ENCODE measurements at regions not wholly inside any gene's neighbourhood (a gene's known extent, or its start where the extent isn't known, plus 50 kb on each side); places are given as distances from the start of the nearest gene placed in this dataset.
"Not testable (repeated sequence)": the region's sequence is repeated elsewhere in the genome, so short reads cannot be mapped to it uniquely, and the experiment has no call there.

- no peak for DNase-seq
Observed at GRCh38 chr7:156378806-156379205, 261.8 kb upstream of the RNF32 start.

- no peak for DNase-seq
Observed at GRCh38 chr7:156376317-156376716, 264.3 kb upstream of the RNF32 start.

- no peak for DNase-seq
Observed at GRCh38 chr7:156374335-156374734, 266.2 kb upstream of the RNF32 start.

- not testable (repeated sequence) for DNase-seq
Observed at GRCh38 chr7:156369929-156370328, 270.6 kb upstream of the RNF32 start.

- no peak for DNase-seq
Observed at GRCh38 chr7:156368053-156368843, 272.3 kb upstream of the RNF32 start.

- no peak for DNase-seq
Observed at GRCh38 chr7:156363751-156364150, 276.8 kb upstream of the RNF32 start.

- no peak for DNase-seq
Observed at GRCh38 chr7:156360835-156361234, 279.7 kb upstream of the RNF32 start.

- no peak for DNase-seq
Observed at GRCh38 chr7:156356551-156356950, 284.0 kb upstream of the RNF32 start.

- DNase-seq = no peak
Observed at GRCh38 chr7:156353352-156353751, 287.2 kb upstream of the RNF32 start.

GRCh38 chr7:156347703-156348248 lies 292.8 kb upstream of the RNF32 start:
- DNase-seq = not testable (repeated sequence)

- no peak for DNase-seq
Observed at GRCh38 chr7:156347132-156347531, 293.4 kb upstream of the RNF32 start.

- no peak for DNase-seq
Observed at GRCh38 chr7:156344595-156344994, 296.0 kb upstream of the RNF32 start.

- no peak for DNase-seq
Observed at GRCh38 chr7:156334636-156335035, 305.9 kb upstream of the RNF32 start.

- DNase-seq = no peak
Observed at GRCh38 chr7:156327916-156328315, 312.7 kb upstream of the RNF32 start.

- DNase-seq = no peak
Observed at GRCh38 chr7:156327474-156327873, 313.1 kb upstream of the RNF32 start.

- DNase-seq = no peak
Observed at GRCh38 chr7:156324201-156324600, 316.4 kb upstream of the RNF32 start.

- not testable (repeated sequence) for DNase-seq
Observed at GRCh38 chr7:156321430-156321829, 319.1 kb upstream of the RNF32 start.

GRCh38 chr7:156318926-156319325 lies 321.6 kb upstream of the RNF32 start:
- DNase-seq = no peak

GRCh38 chr7:156318426-156318825 lies 322.1 kb upstream of the RNF32 start:
- DNase-seq = no peak

- DNase-seq = no peak
Observed at GRCh38 chr7:156309016-156309620, 331.5 kb upstream of the RNF32 start.

GRCh38 chr7:156307193-156307592 lies 333.4 kb upstream of the RNF32 start:
- DNase-seq = no peak

GRCh38 chr7:156305351-156305750 lies 335.2 kb upstream of the RNF32 start:
- DNase-seq = no peak

GRCh38 chr7:156282816-156283215 lies 357.8 kb upstream of the RNF32 start:
- no peak for DNase-seq

GRCh38 chr7:156279635-156280034 lies 360.9 kb upstream of the RNF32 start:
- no peak for DNase-seq

Data from activated naive CD4-positive, alpha-beta T cell treated with anti-CD3 and anti-CD28 coated beads, Interleukin-2, amount 50 U/mL, for 16 hours (primary cell).